HG03139 (cell line): ENCODE measurements at regions not wholly inside any gene's neighbourhood (a gene's known extent, or its start where the extent isn't known, plus 50 kb on each side); places are given as distances from the start of the nearest gene placed in this dataset.

Experiments used
- ATAC-seq: cut with Tn5 transposase; IDR thresholded peaks from one replicate; pipeline ENCODE4 v1.9.1; 2021; ENCODE audit not compliant: unreplicated experiment

- ATAC-seq: no peak
Observed at GRCh38 chr5:123245689-123246088, 156.6 kb downstream of the PRDM6 start.

DNA sequence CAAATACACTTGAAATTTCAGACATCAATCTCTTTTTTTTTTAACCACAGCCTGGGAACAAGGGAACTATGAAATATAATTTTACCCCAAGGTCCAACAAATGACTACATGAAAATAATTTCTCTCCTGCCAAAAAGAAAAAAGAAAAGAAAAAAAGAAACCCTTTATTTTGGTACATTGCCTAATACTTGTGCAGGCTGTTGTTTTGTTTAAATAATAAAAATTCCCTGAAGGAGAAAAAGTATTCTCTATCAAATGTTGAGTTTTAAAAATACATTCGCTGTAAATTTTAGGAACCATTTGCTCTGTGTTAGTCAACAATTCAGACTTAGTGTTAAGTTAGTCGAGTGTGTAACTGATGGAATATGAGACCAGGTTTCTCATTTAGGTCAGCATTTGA, 155.4 kb downstream of the PRDM6 start:
- no peak for ATAC-seq
